Chondrocyte (in vitro differentiated cells): ENCODE measurements at regions not wholly inside any gene's neighbourhood (a gene's known extent, or its start where the extent isn't known, plus 50 kb on each side); places are given as distances from the start of the nearest gene placed in this dataset.
"Not testable (repeated sequence)": the region's sequence is repeated elsewhere in the genome, so short reads cannot be mapped to it uniquely, and the experiment has no call there.

Experiments used
- DNase-seq: peaks from one replicate; pipeline ENCODE4 v3.0.0; 2021; ENCODE audit warnings: mixed read lengths, low spot score
- H3K27ac Mint-ChIP-seq: one replicate; pipeline ENCODE4 v1.8.0; 2021; ENCODE audit warnings: mild to moderate bottlenecking, moderate library complexity, mixed read lengths; ENCODE audit not compliant: unreplicated experiment
- H3K27me3 Mint-ChIP-seq: 2 replicates; pipeline ENCODE4 v1.8.0; 2021; ENCODE audit warnings: low read depth, mixed read lengths
- H3K36me3 Mint-ChIP-seq: 2 replicates; pipeline ENCODE4 v1.8.0; 2021; ENCODE audit warnings: low read depth, mixed read lengths
- H3K4me1 Mint-ChIP-seq: 2 replicates; pipeline ENCODE4 v1.8.0; 2021; ENCODE audit warnings: low read depth, mild to moderate bottlenecking, mixed read lengths
- H3K4me3 Mint-ChIP-seq: one replicate; pipeline ENCODE4 v1.8.0; 2021; ENCODE audit warnings: mild to moderate bottlenecking, moderate library complexity, mixed read lengths; ENCODE audit not compliant: unreplicated experiment
- H3K9me3 Mint-ChIP-seq: 2 replicates; pipeline ENCODE4 v1.8.0; 2021; ENCODE audit warnings: low read depth, mixed read lengths
- CTCF ChIP-seq: fragments of 200-600 bp; sonication (generic); IDR thresholded peaks from 2 replicates; pipeline ENCODE4 v1.5.0; 2021; ENCODE audit warnings: antibody characterized with exemption, mild to moderate bottlenecking, moderate library complexity

DNA sequence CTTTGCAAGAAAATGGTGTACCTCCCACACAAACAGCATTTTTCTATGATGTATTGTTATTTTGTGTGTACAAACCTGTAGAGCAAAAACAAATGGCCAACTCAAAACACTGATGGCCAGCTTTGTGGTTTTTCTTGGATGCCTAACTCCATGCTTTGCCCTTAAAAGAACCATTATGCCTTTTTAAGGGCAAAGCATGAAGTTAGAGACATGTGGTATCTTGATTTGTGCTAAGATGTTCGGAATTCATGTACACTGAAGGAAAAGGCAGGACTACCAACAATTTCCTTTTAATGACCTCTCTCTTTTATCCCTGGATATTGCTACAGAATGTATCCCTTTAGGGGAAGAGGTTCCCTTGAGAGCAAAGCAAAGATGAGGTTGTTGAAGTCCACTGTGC, 273.6 kb downstream of the SCG2 start:
- no peaks in the 10 kb centered on the region for H3K4me1 Mint-ChIP-seq
- H3K27ac Mint-ChIP-seq: no peak overlapping the region
- H3K36me3 Mint-ChIP-seq: no peaks in the 10 kb centered on the region
- TF ChIP-seq CTCF: no peak
- H3K27me3 Mint-ChIP-seq: no peaks in the 10 kb centered on the region
- no peak for DNase-seq
- H3K4me3 Mint-ChIP-seq: no peak overlapping the region
- peaks cover 11% of the 10 kb centered on the region for H3K9me3 Mint-ChIP-seq

DNA sequence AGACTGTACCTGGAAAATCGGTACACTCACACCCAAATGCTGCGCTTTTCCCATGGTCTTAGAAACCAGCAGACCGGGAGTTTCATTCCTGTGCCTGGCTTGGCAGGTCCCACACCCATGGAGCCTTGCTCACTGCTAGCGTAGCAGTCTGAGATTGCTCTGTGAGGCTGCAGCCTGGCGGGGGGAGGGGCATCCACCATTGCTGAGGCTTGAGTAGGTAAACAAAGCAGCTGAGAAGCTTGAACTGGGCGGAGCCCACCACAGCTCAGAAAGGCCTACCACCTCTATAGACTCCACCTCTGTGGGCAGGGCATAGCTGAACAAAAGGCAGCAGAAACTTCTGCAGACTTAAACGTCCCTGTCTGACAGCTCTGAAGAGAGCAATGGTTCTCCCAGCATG, 271.4 kb downstream of the SCG2 start:
- not testable (repeated sequence) for H3K27me3 Mint-ChIP-seq, H3K27ac Mint-ChIP-seq, DNase-seq, H3K4me3 Mint-ChIP-seq, H3K36me3 Mint-ChIP-seq, H3K4me1 Mint-ChIP-seq
- H3K9me3 Mint-ChIP-seq: peaks cover 11% of the 10 kb centered on the region

DNA sequence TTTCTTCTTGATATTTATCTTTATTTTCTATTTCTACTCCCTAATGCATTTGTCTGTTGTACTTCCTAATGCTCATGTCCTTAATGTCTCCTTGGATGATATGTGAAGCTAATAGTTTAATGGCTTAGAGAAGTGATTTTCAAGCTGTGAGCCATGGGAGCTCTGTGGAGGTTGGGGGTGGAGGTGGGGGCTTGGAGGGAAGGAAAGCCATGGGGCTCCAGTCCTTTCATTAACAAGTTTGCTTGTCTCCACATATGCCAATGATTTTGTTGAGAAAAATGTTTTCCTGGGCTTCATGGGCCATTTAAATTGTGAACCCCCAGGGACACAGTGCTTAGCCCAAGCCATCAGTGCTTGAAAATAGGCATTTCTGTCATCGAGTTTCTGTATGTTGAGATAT, 264.1 kb downstream of the SCG2 start:
- Mint-ChIP-seq H3K27me3 (no peaks in the 10 kb centered on the region), H3K4me3 (no peak overlapping the region), H3K27ac (no peak overlapping the region), H3K9me3 (no peaks in the 10 kb centered on the region), H3K4me1 (no peaks in the 10 kb centered on the region), H3K36me3 (no peaks in the 10 kb centered on the region)
- no peak for DNase-seq
- TF ChIP-seq CTCF: no peak

DNA sequence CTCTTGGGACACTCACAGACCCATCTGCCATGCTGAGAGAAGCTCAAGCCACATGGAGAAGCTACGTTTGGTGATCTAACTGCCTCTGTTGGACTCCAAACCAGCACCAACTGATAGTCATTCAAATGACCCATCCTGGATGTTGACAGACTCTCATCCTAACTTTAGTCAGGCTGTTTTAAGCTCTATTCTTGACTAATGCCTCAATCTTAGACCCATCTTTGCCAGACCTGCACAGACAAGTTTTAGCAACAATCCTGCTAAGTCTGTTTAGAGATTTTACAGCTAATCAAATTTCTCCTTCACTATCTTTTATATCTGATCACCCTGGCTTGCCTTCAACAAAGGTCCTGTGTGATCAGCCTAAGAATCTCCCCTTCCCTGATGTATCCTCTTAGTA, 245.1 kb downstream of the SCG2 start:
- H3K4me1 Mint-ChIP-seq: no peaks in the 10 kb centered on the region
- no peak overlapping the region for H3K27ac Mint-ChIP-seq

GRCh38 chr2:223363085-223363484, 239.1 kb downstream of the SCG2 start:
- no peak for TF ChIP-seq CTCF
- Mint-ChIP-seq H3K4me3 (no peak overlapping the region), H3K9me3 (peaks cover 5% of the 10 kb centered on the region), H3K27ac (no peak overlapping the region), H3K36me3 (no peaks in the 10 kb centered on the region), H3K4me1 (no peaks in the 10 kb centered on the region), H3K27me3 (no peaks in the 10 kb centered on the region)
- no peak for DNase-seq

More for the DNA sequence above, 245.1 kb downstream of the SCG2 start:
- H3K27me3 Mint-ChIP-seq: no peaks in the 10 kb centered on the region
- no peaks in the 10 kb centered on the region for H3K36me3 Mint-ChIP-seq
- peaks cover 16% of the 10 kb centered on the region for H3K9me3 Mint-ChIP-seq
- no peak overlapping the region for H3K4me3 Mint-ChIP-seq
- no peak for DNase-seq
- no peak for TF ChIP-seq CTCF

GRCh38 chr2:223365158-223365679, 236.9 kb downstream of the SCG2 start:
- Mint-ChIP-seq H3K9me3 (peaks cover 3% of the 10 kb centered on the region), H3K27ac (no peak overlapping the region)
- TF ChIP-seq CTCF: no peak

More at GRCh38 chr2:223365158-223365679, 236.9 kb downstream of the SCG2 start:
- Mint-ChIP-seq H3K4me3 (no peak overlapping the region), H3K4me1 (no peaks in the 10 kb centered on the region), H3K27me3 (no peaks in the 10 kb centered on the region), H3K36me3 (no peaks in the 10 kb centered on the region)
- DNase-seq: no peak
